NCI-H1417 (cell line): ENCODE measurements at regions not wholly inside any gene's neighbourhood (a gene's known extent, or its start where the extent isn't known, plus 50 kb on each side); places are given as distances from the start of the nearest gene placed in this dataset.

Source experiments
- DNase-seq, 3 experiments: peaks; one replicate each; lab custom pipeline; 2025; lab: John Stamatoyannopoulos, UW

DNA sequence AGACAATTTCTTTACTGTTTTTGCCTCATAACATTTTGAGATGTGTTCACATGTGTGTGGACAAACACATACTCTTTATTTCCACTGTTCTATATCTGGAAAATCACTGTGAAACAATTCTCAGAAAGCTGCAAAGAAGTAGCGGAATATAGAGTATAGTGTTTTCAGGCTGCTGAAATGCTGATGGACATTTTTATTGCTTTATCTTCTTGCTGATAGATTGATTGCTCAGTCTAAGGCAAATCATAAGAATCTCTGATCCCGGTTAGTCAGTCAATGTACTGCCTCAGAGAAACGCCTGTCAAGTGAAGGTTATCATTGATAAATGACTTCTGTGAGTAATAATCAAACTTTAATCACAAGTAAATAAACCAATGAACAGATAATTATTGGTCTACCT lies 364.9 kb upstream of the CTNND2 start:
- DNase-seq, result no peak

DNA sequence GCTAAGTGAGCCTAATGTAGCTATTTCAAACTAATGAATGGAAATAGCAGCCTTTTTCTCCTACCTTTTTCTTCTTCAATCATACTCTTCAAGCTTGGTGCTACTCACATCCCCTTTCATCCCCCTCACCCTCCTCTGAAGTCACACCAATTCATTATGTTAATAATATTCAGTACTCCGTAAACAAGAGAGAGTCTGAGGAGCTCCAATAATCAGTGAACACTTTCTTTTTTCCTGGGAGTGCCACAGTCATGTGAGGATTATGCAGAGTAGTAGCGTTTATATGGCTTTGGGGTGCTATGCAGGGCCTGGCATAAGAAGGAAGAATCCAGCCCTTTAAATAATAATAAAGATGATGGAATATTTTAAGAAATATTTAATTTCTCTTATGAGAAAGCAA lies 354.3 kb upstream of the CTNND2 start:
- DNase-seq, result no peak

DNA sequence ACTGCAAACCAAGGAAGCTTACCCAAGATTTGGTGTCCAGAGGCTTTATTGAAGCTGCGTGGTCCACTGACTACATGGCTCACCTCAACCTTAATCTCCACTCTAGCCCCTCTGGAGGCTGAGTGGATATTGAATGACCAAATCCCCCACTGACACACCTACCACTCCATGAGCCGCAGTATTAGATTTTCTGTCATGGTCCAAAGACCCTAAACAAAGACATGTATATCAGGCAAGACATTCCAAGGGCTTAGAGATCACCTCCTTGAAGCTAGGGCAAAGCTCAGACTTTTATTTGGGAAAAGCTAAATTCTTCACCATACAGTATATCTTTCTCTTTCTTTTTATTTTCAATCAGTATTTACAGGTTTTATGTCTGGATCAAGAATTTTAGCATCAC lies 346.2 kb upstream of the CTNND2 start:
- no peak for DNase-seq

GRCh38 chr5:12248831-12249230 lies 344.6 kb upstream of the CTNND2 start:
- no peak for DNase-seq

DNA sequence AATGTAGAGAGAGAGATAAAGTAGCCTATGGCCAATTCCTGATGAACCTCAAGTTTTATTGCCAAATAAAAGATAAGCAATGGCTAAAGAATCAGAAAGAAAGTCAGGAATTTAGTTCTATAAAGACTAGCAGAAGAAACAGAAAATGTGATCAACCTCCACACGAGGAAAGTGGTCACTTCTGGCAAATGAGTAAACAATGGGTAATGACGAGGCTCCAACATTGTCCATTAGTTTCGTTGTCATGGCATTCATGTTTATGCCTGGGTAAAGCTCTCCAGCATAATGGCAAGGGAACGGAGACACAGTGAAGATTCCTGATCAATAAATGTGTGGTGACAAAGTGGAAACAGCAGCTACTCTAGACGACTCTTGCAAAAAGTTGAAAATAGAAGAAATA lies 341.8 kb upstream of the CTNND2 start:
- peak in 1 of 3 experiments; percentile 12 for DNase-seq

- no peak for DNase-seq
Observed at GRCh38 chr5:12245429-12245828, 341.2 kb upstream of the CTNND2 start.

DNA sequence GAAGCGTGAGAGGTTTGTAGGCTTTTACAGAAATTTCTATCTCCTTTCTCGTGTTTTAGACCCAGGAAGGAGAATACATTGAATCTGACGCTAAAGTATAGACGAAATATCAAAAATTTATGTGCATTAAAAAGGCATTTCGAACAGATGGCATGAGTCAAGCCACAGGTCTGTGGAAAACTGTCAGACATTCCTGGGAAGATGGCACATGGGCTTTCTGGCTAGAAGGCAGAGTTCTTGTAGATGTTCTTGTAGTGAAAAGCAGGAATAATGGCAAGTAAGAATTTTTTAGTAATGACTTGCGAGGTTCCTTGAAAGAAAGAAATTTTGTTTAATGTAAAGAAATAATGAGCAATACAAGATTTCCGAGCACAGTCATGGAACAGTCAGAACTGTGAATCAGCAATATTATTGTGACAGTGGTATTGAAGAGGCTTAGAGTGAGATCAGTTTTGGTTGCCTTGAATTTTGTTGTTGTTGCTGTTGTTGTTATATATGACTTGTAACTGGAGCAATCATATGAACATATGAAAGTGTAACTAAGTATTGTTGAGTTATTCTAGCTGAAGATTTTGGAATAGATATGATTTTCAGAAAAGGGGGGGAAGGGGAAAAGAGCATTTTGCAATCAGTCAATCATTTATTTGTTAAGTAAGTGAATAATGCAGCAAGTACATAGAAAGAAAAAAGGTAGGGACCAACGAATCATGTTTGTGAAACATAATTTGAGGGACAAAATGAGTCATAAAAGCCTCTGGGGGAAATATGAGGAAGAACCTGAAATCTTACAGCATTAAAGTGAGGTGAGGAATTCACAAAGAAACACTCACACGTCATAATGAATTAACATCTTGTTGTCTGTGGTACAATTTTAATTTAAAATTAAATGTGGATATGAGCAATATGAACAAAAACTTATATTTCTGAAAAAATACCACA lies 339.0 kb upstream of the CTNND2 start:
- no peak for DNase-seq

DNA sequence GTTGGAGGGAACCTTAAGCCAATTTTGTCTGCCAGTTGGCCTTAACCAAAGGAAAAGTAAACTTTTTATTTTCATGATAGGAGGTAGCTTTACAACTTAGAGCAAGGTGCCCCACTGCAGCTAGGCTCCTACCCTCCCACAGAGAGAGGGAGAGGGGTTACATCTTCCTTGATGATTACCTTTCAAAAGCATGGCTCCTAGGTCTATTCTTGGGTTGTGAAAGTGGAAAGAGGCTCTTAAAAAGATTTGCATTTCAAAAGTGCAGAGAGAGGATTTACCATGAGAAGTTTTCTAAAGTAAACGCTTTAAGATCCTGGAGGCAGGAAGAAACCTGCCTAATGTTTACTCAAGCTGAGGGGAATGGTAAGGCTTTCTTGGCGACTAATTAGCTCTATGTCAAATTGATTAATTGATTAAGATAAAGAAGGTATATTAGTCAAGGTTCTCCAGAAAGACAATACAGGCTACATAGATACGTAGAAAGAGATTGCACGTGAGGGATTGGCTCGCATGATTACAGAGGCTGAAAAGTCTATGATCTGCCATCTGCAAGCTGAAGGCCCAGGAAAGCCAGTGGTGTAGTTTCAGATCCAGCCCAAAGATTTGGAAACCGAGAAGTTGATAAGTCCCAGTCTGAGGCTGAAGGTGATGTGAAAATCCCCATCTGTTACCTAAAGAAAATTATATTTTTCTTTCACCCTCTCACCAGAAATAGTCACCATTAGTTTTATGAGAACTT lies 333.8 kb upstream of the CTNND2 start:
- DNase-seq, result no peak

- DNase-seq, result no peak
Observed at GRCh38 chr5:12230659-12231058, 326.4 kb upstream of the CTNND2 start.

DNA sequence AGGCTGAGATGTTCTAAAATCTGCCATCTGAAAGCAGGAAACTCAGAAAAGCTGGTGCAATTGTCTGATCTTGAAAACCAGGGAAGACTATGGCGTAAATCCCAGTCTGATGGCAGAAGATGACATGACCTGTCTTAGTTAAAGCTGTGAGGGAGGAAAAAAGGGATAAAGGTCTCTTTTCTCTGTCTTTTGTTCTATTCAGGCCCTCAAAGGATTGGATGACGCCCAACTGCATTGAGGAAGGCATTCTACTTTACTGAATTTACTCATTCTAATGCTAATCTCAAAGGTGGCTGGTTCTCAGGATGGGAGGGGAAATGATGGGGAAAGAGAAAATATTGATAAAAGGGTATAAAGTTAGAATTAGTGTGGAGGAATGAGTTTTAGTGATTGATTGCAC lies 312.8 kb upstream of the CTNND2 start:
- DNase-seq, result no peak

DNA sequence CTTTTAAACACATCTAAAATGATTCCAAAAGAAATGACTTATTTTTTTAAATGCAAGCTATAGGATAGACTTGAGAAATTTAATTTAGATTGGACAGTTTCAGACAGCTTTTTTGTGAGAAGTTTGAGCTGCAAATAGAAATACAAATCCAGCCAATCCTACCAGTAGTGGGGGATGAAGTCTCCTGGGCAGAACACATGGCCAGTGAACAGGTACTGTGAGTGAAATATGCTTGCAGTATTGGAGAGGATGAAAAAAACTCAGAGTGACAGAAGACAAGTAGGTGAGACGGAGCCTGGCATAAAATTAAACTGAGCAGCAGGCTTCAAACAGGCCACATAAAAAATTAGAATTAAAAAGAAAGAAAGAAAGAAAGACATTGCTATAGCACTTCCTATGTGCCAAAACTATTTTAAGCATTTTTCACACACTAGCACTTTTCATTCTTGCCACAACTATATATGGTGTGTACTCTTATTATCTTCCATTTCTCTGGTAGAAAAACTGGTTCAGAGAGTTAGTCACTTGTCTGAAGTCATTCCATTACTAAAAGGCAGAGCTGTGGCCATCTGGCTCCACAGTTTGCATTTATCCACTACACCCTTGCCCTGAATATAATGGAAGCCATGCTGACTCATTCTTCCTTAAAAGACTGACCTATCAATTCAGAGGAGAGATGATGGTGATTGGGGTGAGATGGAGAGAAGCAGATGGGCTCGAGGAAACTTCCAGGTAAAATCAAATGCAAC lies 310.2 kb upstream of the CTNND2 start:
- DNase-seq, result no peak

DNA sequence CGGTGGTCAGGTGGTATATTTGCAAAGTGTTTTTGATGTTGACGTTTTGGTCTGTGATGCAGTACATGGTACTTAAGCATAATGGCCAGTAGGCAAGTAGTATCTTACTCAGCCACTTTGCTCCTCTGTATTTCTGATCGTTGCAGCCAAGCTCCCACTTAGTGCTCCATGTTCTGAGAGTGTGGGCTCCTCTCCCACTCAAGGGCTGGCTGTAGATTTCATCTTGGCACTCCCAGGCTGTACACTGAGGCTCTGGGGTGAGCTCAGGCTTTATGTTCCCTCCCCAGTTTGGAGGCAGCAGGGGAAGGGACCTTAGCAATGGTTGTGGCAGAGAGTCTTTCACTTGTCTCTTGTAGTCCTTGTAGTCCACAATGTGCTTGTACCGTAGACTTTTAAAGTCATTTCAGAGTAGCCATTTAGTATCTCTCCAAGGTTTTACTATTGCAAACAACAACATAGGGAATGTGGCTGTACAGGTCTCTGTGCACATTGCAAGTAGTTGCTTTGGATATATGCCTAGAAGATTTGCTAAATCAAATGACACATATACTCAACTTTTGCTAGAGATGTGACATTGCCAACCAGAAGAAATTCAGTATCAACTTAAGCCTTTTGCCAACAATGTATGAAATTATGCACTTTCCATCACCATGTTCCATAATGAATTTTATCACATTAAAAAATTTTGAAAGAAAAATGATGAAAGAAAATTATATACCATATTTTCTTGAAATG lies 304.3 kb upstream of the CTNND2 start:
- no peak for DNase-seq

DNA sequence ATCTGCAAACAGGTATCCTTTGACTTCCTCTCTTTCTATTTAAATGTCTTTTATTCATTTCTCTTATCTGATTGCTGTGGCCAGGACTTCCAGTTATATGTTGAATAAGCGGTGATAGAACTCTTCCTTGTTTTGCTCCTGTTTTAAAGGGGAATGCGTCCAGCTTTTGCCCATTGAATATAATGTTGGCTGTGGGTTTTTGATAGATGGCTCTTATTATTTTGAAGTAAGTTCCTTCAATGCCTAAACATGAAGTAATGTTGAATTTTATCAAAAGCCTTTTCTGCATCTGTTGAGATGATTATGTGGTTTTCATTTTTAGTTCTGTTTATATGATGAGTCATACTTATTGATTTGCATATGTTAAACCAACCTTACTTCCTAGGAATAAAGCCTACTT lies 300.5 kb upstream of the CTNND2 start:
- no peak for DNase-seq

- no peak for DNase-seq
Observed at GRCh38 chr5:12193536-12193935, 289.3 kb upstream of the CTNND2 start.

DNA sequence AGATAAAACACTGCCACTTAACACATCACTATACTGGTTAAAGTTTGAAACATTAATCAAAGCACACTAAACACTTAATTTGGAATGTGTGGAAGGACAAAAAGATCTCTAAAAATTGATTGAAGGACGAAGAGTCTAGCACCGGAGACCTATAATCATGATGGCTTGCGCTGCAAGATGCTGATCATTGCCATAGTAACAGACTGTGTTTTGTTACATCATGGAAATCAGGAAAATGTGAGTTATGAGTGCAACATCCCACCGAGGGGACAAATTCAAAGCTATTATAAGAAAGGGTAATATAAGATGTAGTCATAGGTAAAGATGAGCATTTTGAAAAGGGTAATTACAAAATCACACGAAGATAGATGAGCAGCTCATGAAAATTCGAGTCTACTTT lies 278.8 kb upstream of the CTNND2 start:
- DNase-seq, result no peak

DNA sequence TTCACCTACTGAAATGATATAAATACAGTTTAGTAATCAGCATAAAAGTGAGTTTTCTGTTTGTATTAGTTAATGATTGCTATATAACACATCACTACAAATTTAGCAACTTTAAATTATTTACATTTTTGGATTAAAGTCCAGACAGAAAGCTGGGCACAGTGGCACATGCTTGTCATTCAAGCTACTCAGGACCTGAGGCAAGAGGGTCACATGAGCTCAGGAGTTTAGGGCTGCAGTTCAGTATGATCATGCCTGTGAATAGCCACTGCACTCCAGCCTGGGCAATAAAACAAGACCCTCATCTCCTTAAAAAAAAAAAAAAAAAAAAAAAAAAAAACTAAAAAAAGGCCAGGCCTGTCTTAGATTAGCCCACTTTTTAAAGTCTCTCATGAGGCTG lies 273.6 kb upstream of the CTNND2 start:
- no peak for DNase-seq

GRCh38 chr5:12177225-12177624 lies 273.0 kb upstream of the CTNND2 start:
- DNase-seq, result no peak

DNA sequence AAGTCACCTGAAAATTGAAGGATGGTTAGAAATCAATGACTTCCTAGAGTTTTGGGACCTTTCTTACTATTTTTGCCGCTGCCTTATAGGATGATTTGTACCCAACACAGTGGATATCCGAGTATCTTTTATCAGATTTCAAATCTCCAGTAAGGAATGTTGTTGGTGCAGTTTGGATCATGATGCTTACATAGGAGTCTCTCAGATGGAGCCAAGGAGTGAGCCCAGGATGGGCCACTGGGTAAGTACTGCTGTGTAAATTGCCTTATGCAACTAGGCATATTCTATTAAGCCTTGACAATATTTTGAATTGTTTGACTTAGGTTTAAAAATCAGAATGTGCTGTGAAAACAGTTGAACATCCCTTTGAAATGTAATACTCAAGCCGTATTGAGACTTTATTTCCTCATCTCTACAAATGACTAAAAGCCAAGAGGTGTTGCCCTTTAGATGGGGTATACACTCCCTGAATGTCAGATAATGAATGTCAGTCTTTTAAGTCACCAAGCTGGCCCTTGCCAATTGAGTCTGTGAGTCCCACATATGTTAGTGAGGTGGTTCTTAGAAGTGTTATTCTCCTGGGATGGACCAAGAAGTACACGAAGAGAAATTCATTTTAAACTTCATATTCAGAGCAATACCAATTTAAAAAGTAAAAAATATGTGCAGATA lies 271.8 kb upstream of the CTNND2 start:
- no peak for DNase-seq

DNA sequence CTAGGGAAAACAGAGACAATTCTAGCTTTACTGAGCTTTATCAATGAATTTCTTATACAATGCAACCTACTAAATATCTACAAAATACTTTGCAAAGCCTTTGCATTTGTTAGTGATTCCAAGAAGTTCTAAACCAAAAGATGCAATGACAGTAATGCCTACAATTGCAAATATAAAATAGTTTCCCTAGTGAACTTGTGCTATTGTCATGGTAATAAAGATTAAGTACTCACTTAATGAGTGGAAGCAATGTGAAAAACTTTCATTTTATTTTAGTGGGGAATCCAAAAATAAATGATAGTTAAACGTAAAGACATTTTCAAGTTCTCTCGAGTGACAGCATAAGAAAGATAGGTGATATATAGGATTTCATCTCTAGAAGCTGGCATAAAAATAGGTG lies 270.5 kb upstream of the CTNND2 start:
- no peak for DNase-seq

- DNase-seq, result no peak
Observed at GRCh38 chr5:12169536-12169935, 265.3 kb upstream of the CTNND2 start.

DNA sequence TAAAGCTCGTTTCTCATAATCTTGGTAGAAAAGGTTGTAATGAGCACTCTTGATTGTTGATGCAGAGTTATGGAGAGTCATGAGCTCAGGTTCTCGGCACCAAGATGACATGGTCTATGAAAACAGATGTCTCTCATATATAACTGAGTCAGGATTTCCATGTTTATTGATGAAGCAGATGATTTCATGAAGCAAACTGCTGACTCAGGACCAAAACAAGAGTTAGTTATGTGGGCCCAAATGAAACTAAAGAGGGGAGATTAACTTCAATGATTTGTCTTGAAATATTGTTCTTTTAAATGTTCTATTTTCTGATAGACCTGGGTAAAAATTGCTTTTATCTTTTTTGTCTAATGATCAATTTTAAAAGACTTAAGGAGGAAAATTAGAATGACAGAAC lies 258.6 kb upstream of the CTNND2 start:
- DNase-seq, result no peak
